HG03097 (cell line): ENCODE measurements at regions not wholly inside any gene's neighbourhood (a gene's known extent, or its start where the extent isn't known, plus 50 kb on each side); places are given as distances from the start of the nearest gene placed in this dataset.

Experiments
- ATAC-seq: cut with Tn5 transposase; IDR thresholded peaks from one replicate; pipeline ENCODE4 v1.9.1; 2021; ENCODE audit not compliant: unreplicated experiment, low FRiP score

DNA sequence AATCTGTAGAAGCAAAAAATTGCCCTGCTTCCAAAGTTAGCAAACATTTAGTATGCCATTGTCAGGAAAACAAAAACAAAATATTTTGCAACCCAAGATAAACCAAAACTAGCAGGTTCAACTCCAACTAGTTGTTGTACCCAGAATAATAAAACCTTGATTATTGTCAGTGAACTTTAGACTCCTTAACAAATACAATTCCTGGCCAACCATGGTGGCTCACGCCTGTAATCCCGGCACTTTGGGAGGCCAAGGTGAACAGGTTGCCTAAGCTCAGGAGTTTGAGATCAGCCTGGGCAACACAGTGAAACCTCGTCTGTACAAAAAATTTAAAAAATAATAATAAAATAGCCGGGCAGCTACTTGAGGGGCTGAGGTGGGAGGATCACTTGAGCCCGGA is 53.6 kb upstream of the EPCAM start:
- ATAC-seq = no peak

DNA sequence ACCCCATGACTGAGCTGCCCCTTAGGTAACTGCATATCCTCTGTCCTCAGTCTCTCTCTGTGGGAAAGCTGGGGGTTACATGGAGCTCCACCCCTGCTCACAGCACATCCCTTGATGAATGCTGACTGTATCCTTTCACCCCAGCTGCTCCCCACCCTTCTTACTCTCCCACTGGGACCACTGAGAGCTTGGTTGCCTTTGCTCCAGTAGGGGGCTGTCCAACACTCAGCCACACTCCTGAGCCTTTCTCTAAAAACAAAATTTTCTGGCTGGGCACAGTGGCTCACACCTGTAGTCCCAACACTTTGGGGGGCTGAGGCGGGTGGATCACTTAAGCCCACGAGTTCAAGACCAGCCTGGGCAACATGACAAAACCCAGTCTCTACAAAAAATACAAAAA is 55.4 kb upstream of the EPCAM start:
- ATAC-seq = no peak

DNA sequence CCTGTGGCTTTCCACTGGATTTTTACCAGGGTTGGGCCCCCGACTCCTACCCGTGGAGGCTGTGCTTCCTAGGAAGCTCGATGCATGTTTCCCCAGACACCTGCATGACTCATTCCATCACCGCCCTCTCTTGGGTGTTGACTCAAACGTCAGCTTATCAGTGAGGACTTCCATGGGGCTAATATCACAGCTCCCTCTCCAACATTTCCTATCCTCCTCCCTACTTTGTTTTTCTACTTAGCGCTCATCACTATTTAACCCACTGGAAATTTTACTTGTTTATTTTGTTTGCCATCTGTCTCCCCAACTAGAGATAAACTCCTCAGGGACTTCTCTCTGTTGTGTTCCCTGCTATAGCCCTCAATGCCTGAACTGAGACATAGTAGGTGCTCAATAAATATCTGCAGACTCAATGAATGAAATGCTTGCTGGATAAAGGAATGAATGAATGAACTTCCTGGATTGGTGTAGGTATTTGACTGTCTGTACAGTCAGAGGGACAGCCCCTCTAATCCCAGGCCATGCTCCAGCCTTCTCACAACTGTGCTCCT is 55.9 kb upstream of the EPCAM start:
- no peak for ATAC-seq

DNA sequence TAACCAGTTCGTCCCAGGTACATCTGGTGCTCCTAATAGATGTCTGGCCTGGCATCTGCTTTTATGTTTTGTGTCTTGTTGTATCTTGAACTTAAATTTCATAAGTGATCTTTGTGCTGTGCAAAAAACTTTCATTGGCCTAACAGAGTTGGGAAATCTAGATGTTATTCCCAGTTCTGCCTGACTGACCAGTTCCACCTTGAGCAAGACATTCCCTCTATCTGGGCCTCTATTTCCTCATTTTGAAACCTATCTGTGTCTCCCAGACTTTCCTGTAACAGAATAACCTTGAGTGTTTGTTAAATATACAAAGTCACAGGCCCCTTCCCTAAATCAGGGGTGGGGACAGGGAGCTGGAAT is 56.6 kb upstream of the EPCAM start:
- ATAC-seq = no peak

DNA sequence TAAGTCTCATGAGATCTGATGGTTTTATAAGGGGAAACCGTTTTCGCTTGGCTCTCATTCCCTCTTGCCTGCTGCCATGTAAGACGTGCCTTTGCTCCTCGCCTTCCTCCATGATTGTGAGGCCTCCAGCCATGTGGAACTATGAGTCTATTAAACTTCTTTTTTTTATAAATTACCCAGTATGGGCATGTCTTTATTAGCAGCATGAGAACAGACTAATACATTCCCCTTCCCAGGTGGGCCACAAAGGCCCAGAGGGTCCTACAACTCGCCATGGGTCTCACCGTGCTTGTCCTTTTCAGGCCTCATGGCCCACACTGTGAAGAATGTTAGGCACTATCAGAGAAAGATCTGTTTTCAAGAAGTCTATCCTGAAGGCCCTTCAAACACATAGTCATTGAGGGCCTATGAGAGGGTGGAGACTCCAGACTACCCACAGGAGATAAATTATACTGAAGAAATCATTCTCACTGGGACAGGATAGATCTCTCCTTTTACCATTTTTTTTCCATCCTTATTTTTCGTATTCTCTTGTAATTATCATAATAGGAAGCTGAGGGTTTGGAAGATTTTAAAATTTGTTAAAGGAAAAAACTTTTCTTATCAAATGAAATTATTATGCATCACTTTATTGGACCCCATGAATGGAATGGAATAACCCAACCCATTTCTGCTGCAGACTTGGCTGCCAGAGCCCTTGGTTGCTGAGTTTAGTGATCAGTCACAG is 57.2 kb upstream of the EPCAM start:
- ATAC-seq = no peak

DNA sequence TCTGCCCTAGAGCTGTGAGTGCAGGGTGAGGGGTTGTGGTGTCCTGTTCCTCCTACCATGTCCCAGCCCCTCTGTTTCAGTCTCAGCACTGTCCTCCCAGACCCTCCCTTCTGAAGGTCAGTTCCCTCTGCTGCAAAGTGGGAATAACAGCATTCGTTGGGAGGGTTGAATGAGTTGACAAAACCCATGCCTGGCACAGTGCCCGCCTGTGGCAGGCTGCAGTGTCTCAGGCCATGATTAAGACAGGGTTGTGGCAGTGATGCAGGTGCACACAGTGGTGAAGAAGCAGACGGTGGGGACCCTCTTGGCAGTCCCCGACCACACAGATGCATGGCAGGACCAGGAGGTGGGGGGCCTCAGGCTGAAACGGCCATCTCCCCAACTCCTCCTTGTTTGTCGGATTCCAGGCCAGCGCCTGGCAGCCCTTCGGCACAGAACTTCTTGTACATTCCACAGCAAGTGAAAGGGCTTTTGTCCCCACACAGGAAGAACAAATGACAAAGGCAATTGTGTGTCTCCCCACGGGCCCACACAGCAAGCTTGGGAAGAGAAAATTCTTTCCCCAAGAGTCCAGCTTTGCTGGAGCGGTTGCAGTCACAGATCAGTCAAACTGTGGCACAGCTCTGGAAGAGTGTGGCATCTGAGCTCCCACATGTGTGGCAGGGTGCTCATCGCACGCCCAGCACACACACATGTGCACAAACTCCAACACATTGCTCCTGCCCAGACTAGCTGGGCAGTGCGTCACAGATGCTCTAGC is 58.1 kb upstream of the EPCAM start:
- ATAC-seq = peak; percentile 15

DNA sequence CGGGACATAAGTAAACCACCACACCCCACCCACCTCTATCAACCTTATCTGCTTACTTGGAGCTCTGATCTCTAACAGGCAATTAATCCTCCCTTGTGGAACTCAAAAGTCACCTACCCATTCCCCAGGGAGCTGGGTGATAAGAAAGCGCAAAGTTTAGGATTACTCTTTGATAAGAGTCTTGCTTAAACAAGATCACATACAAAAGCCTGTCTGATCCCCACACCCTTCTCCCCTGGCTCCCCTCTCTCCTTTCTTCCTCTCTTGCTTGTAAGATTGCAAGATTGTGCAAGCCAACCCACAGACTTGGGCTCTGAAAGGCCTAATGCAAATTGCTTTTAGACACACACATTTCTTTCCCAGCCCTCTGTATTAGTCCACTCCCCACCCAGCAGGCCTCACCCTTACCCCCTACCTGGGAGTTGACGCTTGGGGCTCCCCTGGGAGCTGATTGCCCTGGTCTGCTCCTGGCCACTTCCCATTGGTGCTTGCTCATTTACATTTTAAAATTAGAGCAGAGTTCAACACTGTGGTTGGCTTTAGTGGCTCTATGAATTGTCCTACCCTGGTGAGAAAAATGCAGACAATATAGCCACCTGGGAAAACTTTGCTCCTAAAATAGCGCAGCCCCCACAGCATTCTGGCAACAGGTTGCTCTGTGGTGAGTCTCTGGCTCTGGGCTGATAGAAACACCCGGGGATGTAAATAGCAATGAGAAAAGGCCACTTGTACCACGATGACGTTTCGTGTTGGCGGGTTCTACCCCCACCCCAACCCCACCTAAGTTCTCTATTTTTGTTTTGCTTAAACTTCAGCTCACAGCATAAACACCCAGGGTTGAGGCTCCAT is 58.9 kb upstream of the EPCAM start:
- ATAC-seq = peak; percentile 76

DNA sequence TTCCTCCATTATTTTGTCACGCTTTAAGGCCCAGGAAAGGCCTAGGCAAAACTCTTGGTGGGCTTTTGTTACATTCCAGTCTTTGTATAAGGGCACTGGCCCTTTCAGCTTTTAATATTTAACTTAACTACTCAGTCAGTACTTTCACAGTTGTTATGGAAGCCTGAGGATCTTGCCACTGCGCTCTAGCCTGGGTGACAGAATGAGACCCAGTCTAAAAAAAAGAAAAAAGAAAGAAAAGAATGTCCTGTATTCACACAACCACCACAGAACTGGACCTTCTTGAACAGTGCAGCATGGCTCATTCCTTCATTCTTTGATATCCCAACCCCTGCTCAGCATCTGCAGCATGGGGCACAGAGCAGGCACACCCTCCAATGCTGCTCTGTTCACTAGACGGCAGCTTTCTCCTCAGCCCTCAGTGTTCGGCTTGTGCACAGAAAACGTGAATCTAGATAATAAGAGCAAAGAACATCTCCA is 59.6 kb upstream of the EPCAM start:
- peak; percentile 1 for ATAC-seq

DNA sequence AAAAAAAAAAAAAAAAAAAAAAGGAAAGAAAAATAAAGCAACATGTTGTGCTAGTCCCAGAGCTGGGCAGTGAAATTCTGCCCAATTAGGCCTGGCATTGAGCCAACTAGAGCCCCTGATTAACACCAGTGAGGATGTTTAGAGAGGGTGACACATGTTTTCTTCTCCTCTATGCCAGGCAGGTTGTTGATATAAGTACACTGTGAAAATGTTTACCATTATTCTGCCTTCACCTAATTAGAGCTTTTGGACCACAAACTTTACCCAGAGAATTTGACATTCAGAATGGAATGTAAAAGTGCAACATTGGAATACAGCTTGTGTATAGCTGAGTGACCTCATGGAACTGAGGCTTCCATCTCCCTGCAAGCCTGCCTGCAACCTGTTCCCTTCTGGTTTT is 62.0 kb upstream of the EPCAM start:
- ATAC-seq = no peak

DNA sequence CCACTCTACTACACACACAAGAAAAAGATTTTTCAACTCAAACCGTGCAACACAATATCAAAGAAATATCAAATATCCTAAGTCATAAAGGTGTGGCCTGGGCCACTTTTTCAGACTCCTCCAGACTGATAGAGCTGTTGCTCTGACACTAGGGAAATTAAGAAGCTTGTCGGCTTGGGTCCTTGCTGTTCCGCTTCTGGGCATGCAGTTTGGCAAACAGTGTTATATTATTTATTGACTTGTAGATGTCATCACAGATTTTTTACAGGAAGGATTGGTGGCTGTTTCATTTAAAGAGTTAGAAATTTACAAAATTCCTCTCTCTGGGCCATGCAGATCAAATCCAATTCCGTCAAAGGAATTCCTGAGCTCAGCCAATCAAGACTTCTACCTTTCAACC is 64.5 kb upstream of the EPCAM start:
- ATAC-seq = no peak

DNA sequence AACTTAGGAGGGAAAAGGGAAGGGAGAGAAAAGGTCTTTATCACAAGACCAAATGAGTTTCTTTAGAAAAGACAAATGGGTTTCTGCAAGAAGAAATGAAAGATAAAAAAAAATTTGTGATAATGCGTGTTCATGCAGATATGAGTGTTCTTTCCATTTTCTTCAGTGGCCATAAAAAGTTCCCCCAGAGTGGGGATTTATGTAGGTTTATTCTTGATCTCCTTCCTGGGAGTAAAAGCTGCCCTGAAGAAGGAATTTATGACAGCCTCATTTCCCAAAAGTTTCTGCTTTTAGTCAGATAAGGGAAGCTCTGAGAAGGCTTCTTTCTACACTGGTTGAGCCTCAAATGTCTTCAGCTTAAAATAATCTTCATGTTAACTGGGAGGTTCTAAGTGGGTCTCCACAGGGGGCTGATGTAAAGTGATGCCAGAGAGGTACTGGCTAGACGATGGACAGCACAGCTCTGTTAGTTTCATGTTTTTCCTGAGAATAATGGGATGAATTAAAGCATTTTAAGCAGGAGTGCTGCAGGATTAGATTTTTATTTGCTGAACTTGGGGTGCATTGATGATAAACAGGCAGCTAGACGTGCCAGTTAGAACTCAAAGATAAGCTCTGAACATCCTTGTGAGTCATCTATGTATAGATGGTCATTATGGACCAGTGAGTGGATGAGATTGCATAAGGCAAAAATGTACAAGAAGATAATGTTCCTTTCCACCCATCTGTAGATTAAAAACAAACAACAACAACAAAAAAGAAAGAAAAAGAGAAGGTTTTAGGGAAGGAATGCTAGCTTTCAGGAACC is 65.6 kb upstream of the EPCAM start:
- ATAC-seq = no peak

DNA sequence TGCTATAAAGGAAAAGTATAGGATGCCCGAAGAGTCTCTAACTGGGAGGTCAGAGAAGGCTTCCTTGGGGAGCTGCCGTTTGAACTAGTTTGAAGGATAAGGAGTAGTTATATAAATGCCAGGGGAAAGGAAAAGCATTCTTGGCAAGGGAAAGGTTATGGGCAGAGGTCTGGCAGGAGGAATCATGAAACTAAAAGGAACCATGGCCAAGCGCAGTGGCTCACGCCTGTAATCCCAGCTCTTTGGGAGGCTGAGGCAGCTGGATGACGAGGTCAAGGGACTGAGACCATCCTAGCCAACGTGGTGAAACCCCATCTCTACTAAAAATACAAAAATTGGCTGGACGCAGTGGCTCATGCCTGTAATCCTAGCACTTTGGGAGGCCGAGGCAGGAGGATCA is 66.8 kb upstream of the EPCAM start:
- no peak for ATAC-seq

DNA sequence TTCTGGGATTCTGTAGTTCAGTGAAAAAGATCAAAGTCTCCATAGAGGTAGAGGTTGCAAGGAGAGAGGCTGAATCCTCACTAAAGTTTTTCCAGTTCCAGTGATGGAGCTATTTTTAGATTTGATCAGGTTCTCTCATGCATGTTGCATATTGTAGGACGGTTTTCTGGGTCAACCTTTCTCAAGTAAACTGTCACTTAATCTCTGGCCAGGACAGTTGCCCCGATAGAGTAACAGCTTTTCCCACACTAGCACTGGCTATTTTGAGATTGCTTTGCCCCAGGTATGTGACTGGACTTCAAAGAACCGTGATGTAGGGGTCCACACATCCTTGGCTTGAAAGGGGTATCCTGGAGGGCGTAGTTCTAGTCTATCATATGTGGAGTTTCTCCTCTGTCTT is 67.4 kb upstream of the EPCAM start:
- no peak for ATAC-seq

DNA sequence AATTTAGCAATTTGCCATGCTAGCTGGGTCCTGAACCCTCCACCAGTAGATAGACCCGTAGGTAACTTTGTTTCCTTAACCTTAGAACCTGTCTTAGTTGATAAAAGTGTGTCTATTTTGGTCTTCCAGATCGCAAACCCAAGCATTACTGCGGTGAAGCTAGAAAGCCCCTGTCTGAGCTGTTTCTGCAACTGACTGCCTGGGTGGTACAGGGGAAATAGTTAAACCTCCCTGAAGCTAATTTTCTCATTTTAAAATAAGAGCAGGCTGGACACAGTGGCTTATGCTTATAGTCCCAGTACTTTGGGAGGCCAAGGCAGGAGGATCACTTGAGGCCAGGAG is 67.9 kb upstream of the EPCAM start:
- no peak for ATAC-seq

DNA sequence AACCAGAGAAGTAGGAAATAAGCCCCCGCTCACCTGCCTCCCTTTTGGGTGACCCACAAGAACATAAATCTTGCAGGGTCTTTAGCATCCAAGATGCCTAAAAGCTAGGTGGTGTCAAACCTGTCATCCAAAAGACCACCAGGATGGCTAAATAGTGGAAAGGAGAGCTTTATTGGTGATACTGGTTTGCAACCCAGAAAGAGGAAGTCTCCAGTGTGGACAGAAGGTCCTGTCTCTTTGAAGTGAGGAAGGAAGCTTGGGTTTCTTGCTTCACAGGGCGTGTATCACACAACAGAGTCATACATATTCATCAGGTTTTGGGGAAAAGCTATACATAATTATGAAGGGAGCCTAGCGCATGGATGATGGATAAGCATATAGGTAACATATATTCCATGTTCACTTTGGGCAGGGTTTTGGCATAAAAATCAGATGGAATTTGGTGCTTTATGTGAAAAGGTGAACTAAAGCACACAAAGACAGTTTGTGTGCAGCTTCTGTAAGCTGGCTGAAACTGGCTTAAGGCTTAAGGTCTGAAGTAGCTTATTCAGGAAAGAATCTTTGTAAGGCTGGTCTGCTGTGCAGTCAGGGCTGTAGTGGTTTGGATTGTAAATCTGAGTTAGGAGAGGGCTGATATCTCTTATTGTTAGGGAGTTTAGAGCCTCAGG is 68.4 kb upstream of the EPCAM start:
- ATAC-seq = no peak

DNA sequence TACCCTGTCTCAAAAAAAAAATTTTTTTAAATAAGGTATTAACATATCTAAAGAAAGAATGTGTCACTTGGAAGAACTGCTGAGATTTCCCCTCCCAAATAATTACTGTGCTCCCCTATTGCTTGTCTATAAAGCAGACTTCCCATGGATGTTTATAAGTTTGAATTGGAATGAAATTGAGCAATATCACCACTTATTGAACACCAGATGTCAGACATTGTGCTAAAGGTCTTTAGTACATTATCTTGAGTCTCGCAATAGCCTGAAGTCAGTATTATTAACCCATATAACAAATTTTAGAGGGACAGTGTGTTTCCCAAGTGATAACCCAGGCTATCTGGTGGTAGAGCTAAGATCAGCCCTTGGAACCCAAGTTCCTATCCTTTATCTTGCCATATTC is 69.0 kb upstream of the EPCAM start:
- no peak for ATAC-seq

DNA sequence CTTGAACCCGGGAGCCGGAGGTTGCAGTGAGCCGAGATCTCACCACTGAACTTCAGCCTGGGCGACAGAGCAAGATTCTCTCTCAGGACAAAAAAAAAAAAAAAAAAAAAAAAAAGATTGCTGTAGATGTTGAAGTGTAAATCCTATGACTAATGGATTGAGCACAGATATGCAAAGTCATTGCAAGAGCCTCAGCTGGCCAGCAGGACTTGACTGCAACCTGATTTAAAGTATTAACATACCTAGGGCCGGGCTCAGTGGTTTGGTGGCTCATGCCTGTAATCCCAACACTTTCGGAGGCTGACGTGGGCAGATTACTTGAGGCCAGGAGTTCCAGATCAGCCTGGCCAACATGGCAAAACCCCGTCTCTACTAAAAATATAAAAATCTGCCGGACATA is 69.6 kb upstream of the EPCAM start:
- no peak for ATAC-seq

DNA sequence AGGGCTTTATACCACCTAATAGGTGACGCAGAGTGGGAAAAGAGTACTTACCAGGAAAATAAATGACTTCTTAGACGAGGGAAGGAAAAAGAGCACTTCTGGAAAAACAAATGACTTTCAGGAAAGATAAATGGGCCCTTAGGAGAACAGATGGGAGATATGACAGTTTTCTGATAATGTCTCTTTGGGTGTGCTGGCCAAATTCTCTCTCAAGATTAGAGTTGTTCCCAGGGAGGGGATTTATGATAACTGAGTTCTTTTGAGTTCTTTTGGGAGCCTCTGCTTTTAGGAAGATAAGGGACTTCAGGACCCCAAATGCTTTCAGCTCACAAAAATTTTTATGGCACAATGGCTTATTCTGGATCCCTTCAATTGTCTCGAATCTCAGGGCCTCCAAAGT is 70.3 kb upstream of the EPCAM start:
- ATAC-seq = no peak

DNA sequence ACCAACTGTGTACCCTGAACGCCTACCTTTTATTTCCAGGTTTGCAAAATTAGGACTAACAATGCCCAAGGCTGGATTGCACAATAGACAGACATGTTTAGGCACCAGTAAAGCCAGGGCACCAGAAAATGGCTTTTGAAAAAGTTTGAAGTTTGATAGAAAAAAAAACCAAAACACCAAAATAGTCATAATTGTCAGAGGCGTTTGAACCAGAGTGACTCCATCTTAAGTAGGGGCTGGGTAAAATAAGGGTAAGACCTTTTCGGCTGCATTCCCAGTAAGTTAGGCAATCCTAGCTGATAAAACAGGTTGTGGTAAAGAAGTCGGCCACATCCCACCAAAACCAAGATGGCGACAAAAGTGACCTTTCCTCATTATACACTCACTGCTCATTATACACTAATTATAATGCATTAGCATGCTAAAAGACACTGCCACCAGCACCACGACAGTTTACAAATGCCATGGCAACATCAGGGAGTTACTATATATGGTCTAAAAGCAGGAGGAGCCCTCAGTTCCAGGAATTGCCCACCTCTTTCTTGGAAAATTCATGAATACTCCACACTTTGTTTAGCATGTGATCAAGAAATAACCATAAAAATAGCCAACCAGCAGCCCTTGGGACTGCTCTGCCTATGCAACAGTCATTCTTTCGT is 71.2 kb upstream of the EPCAM start:
- ATAC-seq = no peak
